ENCODE measurements at regions not wholly inside any gene's neighbourhood (a gene's known extent, or its start where the extent isn't known, plus 50 kb on each side); places are given as distances from the start of the nearest gene placed in this dataset.

DNA sequence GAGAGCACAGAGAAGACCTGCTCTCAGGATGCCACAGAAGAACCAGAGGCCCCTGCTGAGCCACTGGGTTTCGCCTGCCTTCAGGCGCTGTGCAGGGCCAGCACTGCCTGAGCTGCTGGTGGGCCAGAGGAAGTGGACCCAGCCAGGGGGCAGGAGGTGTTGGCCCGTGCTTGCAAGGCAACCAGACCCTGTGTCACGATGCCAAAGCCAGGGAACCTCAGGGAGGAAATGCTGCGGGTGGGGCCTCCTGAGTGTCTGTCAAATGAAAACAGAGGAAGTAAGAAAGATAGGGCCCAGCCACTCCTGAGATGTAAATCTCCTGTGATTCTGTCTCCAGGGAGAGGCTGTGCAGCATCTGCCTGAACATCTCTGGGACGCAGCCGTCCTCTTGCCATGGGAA, 58.1 kb upstream of the ADORA2B start:
- TF ChIP-seq, protein P1, sequence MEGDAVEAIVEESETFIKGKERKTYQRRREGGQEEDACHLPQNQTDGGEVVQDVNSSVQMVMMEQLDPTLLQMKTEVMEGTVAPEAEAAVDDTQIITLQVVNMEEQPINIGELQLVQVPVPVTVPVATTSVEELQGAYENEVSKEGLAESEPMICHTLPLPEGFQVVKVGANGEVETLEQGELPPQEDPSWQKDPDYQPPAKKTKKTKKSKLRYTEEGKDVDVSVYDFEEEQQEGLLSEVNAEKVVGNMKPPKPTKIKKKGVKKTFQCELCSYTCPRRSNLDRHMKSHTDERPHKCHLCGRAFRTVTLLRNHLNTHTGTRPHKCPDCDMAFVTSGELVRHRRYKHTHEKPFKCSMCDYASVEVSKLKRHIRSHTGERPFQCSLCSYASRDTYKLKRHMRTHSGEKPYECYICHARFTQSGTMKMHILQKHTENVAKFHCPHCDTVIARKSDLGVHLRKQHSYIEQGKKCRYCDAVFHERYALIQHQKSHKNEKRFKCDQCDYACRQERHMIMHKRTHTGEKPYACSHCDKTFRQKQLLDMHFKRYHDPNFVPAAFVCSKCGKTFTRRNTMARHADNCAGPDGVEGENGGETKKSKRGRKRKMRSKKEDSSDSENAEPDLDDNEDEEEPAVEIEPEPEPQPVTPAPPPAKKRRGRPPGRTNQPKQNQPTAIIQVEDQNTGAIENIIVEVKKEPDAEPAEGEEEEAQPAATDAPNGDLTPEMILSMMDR (IDR thresholded peaks at IDR 0.05) = no peak
- TF ChIP-seq POLR2AphosphoS5 (IDR thresholded peaks at IDR 0.05) (no peak), POLR2A (IDR thresholded peaks at IDR 0.05) (no peak)

Data from prostate gland (tissue), 2 donors.